HG02870 (cell line): ENCODE measurements at regions not wholly inside any gene's neighbourhood (a gene's known extent, or its start where the extent isn't known, plus 50 kb on each side); places are given as distances from the start of the nearest gene placed in this dataset.

Experiments used
- ATAC-seq: cut with Tn5 transposase; IDR thresholded peaks from one replicate; pipeline ENCODE4 v1.9.1; 2021; ENCODE audit warnings: mild to moderate bottlenecking, moderate library complexity; ENCODE audit not compliant: unreplicated experiment

GRCh38 chr2:118250463-118250862, 162.2 kb downstream of the INSIG2 start:
- no peak for ATAC-seq

GRCh38 chr2:118250001-118250400, 161.7 kb downstream of the INSIG2 start:
- ATAC-seq = peak; percentile 48

GRCh38 chr2:118249531-118249930, 161.3 kb downstream of the INSIG2 start:
- peak; percentile 82 for ATAC-seq

GRCh38 chr2:118246726-118247125, 158.5 kb downstream of the INSIG2 start:
- ATAC-seq = no peak

- ATAC-seq = no peak
Measured at GRCh38 chr2:118246079-118246478, 157.8 kb downstream of the INSIG2 start.

GRCh38 chr2:118244686-118245085, 156.4 kb downstream of the INSIG2 start:
- ATAC-seq = no peak

GRCh38 chr2:118243031-118243430, 154.8 kb downstream of the INSIG2 start:
- ATAC-seq = no peak

- peak; percentile 42 for ATAC-seq
Measured at GRCh38 chr2:118242216-118242615, 153.9 kb downstream of the INSIG2 start.

- ATAC-seq = no peak
Measured at GRCh38 chr2:118241128-118241527, 152.9 kb downstream of the INSIG2 start.

GRCh38 chr2:118240276-118240675, 152.0 kb downstream of the INSIG2 start:
- ATAC-seq = no peak

- ATAC-seq = no peak
Measured at GRCh38 chr2:118239284-118239683, 151.0 kb downstream of the INSIG2 start.

GRCh38 chr2:118237451-118237850, 149.2 kb downstream of the INSIG2 start:
- no peak for ATAC-seq

GRCh38 chr2:118232796-118233195, 144.5 kb downstream of the INSIG2 start:
- ATAC-seq = no peak

- ATAC-seq = no peak
Measured at GRCh38 chr2:118232391-118232790, 144.1 kb downstream of the INSIG2 start.

GRCh38 chr2:118231759-118232158, 143.5 kb downstream of the INSIG2 start:
- ATAC-seq = no peak

- no peak for ATAC-seq
Measured at GRCh38 chr2:118227698-118228508, 139.6 kb downstream of the INSIG2 start.

GRCh38 chr2:118225666-118226065, 137.4 kb downstream of the INSIG2 start:
- no peak for ATAC-seq

- no peak for ATAC-seq
Measured at GRCh38 chr2:118224895-118225311, 136.6 kb downstream of the INSIG2 start.

GRCh38 chr2:118223992-118224894, 136.0 kb downstream of the INSIG2 start:
- peak; percentile 48 for ATAC-seq

- peak; percentile 1 for ATAC-seq
Measured at GRCh38 chr2:118223511-118223991, 135.3 kb downstream of the INSIG2 start.

GRCh38 chr2:118222672-118223421, 134.6 kb downstream of the INSIG2 start:
- ATAC-seq = no peak
